AG09319 (cell line): ENCODE measurements at regions not wholly inside any gene's neighbourhood (a gene's known extent, or its start where the extent isn't known, plus 50 kb on each side); places are given as distances from the start of the nearest gene placed in this dataset.

ENCODE experiments used
- DNase-seq: peaks from one replicate; pipeline ENCODE4 v3.0.0-alpha.2; 2010; ENCODE audit warnings: low read depth; ENCODE audit errors: extremely low read depth
- CTCF ChIP-seq: IDR thresholded peaks from 2 replicates; pipeline ENCODE4 v1.5.1; 2011; ENCODE audit warnings: low read depth, mild to moderate bottlenecking, inconsistent platforms, low read length, moderate library complexity

GRCh38 chr10:55273946-55274345, 472.9 kb upstream of the PCDH15 start:
- TF ChIP-seq CTCF, result no peak

GRCh38 chr10:55272886-55273285, 471.9 kb upstream of the PCDH15 start:
- no peak for TF ChIP-seq CTCF
- no peak for DNase-seq

More at GRCh38 chr10:55273946-55274345, 472.9 kb upstream of the PCDH15 start:
- DNase-seq, result no peak

- no peak for TF ChIP-seq CTCF
- no peak for DNase-seq
These were observed 465.8 kb upstream of the PCDH15 start for GRCh38 chr10:55266797-55267196.

- no peak for DNase-seq
These were observed 462.3 kb upstream of the PCDH15 start for GRCh38 chr10:55263327-55263726.

GRCh38 chr10:55242544-55242943, 441.5 kb upstream of the PCDH15 start:
- no peak for DNase-seq
- TF ChIP-seq CTCF, result no peak

More at GRCh38 chr10:55263327-55263726, 462.3 kb upstream of the PCDH15 start:
- TF ChIP-seq CTCF, result no peak

GRCh38 chr10:55237462-55237861, 436.4 kb upstream of the PCDH15 start:
- no peak for DNase-seq
- no peak for TF ChIP-seq CTCF

- no peak for TF ChIP-seq CTCF
- DNase-seq, result no peak
These were observed 432.5 kb upstream of the PCDH15 start for GRCh38 chr10:55233505-55233904.
